Caco-2 (cell line): ENCODE measurements at regions not wholly inside any gene's neighbourhood (a gene's known extent, or its start where the extent isn't known, plus 50 kb on each side); places are given as distances from the start of the nearest gene placed in this dataset.

Experiments
- BruUV-seq: library from RNA; stranded (reverse); fragments of 400-500 nt; replicated peaks from 2 replicates; lab custom pipeline; 2021; lab: Mats Ljungman, UMichigan
- CTCF ChIA-PET: fragments of 300-600 bp; sonication (Branson Sonifier 250); formaldehyde crosslinking; loops from one replicate; lab custom pipeline; 2022; ENCODE audit warnings: antibody characterized with exemption; lab: Charles Lee
- POLR2A ChIA-PET: fragments of 300-600 bp; sonication (Branson Sonifier 250); formaldehyde crosslinking; loops from one replicate; lab custom pipeline; 2022; ENCODE audit warnings: antibody characterized with exemption; lab: Charles Lee
- DNase-seq, 2 experiments: peaks; one replicate each; pipeline versions ENCODE4 v3.0.0 to v3.0.0-alpha.2; 2020 to 2022
- H3K27me3 ChIP-seq: replicated peaks from 2 replicates; pipeline ENCODE4 v1.6.0; 2011; ENCODE audit warnings: low read length; ENCODE audit not compliant: control insufficient read depth, insufficient read depth
- H3K36me3 ChIP-seq: 2 replicates; pipeline ENCODE4 v1.5.1; 2011; ENCODE audit warnings: low read length; ENCODE audit not compliant: control insufficient read depth, insufficient read depth
- H3K4me1 ChIP-seq: fragments of 250-450 bp; sonication (Bioruptor Pico); 2 replicates; pipeline ENCODE4 v1.5.1; 2020; ENCODE audit warnings: mild to moderate bottlenecking
- H3K4me3 ChIP-seq: 2 replicates; pipeline ENCODE4 v1.5.1; 2011; ENCODE audit warnings: low read depth, mild to moderate bottlenecking, control low read depth, low read length
- H3K9me3 ChIP-seq: fragments of 250-450 bp; sonication (Bioruptor Pico); 2 replicates; pipeline ENCODE4 v1.5.1; 2020; ENCODE audit warnings: mild to moderate bottlenecking, moderate library complexity
- H3K27ac Mint-ChIP-seq: one replicate; pipeline ENCODE4 v1.8.0; 2022; ENCODE audit warnings: mixed read lengths; ENCODE audit not compliant: unreplicated experiment
- H3K27me3 Mint-ChIP-seq: one replicate; pipeline ENCODE4 v1.8.0; 2022; ENCODE audit warnings: mixed read lengths; ENCODE audit not compliant: insufficient read depth, unreplicated experiment
- H3K36me3 Mint-ChIP-seq: one replicate; pipeline ENCODE4 v1.8.0; 2022; ENCODE audit warnings: mild to moderate bottlenecking, mixed read lengths; ENCODE audit not compliant: insufficient read depth, unreplicated experiment
- H3K4me1 Mint-ChIP-seq: one replicate; pipeline ENCODE4 v1.8.0; 2022; ENCODE audit warnings: low read depth, mixed read lengths; ENCODE audit not compliant: unreplicated experiment
- H3K4me3 Mint-ChIP-seq: one replicate; pipeline ENCODE4 v1.8.0; 2022; ENCODE audit warnings: mild to moderate bottlenecking, moderate library complexity, mixed read lengths; ENCODE audit not compliant: unreplicated experiment
- H3K9me3 Mint-ChIP-seq: one replicate; pipeline ENCODE4 v1.8.0; 2022; ENCODE audit warnings: mixed read lengths; ENCODE audit not compliant: unreplicated experiment
- intact Hi-C: fragments of 100-400 bp; cut with micrococcal nuclease; formaldehyde crosslinking; loops from one replicate; pipeline ENCODE4 v1.10.0; 2022; ENCODE audit not compliant: unreplicated experiment
- TF ChIP-seq, protein P1 (sequence below), 2 experiments: fragments of 200-600 bp in 1 of 2; IDR thresholded peaks; 1 replicate in 1 of 2; 2 replicates in 1 of 2; pipeline versions ENCODE4 v1.5.1 to v1.8.0; 2011 to 2022; ENCODE audit warnings: antibody characterized with exemption in 1 of 2, control low read depth in 1 of 2, inconsistent platforms in 1 of 2, low read depth in 1 of 2, low read length in 1 of 2, mild to moderate bottlenecking in 1 of 2, moderate library complexity in 1 of 2; ENCODE audit not compliant: insufficient read depth in 1 of 2, severe bottlenecking in 1 of 2, unreplicated experiment in 1 of 2

GRCh38 chr5:89072842-89073672, 190.1 kb upstream of the MEF2C start:
- H3K27me3 Mint-ChIP-seq: peaks cover 9% of the 10 kb centered on the region
- ChIA-PET POLR2A (no interaction called here), CTCF (no interaction called here)
- Histone ChIP-seq H3K36me3 (no peaks in the 10 kb centered on the region), H3K27me3 (no peaks in the 10 kb centered on the region), H3K4me3 (no peak overlapping the region), H3K4me1 (no peaks in the 10 kb centered on the region), H3K9me3 (no peaks in the 10 kb centered on the region)
- no peaks in the 10 kb centered on the region for H3K9me3 Mint-ChIP-seq
- intact Hi-C loops: no loop called here
- TF ChIP-seq, protein P1, sequence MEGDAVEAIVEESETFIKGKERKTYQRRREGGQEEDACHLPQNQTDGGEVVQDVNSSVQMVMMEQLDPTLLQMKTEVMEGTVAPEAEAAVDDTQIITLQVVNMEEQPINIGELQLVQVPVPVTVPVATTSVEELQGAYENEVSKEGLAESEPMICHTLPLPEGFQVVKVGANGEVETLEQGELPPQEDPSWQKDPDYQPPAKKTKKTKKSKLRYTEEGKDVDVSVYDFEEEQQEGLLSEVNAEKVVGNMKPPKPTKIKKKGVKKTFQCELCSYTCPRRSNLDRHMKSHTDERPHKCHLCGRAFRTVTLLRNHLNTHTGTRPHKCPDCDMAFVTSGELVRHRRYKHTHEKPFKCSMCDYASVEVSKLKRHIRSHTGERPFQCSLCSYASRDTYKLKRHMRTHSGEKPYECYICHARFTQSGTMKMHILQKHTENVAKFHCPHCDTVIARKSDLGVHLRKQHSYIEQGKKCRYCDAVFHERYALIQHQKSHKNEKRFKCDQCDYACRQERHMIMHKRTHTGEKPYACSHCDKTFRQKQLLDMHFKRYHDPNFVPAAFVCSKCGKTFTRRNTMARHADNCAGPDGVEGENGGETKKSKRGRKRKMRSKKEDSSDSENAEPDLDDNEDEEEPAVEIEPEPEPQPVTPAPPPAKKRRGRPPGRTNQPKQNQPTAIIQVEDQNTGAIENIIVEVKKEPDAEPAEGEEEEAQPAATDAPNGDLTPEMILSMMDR (IDR thresholded peaks at IDR 0.05; ENCODE audit: insufficient read depth in 1 of 2, low read depth in 1 of 2, low read length in 1 of 2, severe bottlenecking in 1 of 2, unreplicated experiment in 1 of 2): no peak
- DNase-seq: no peak
- no peak overlapping the region for H3K4me3 Mint-ChIP-seq
- H3K4me1 Mint-ChIP-seq: no peaks in the 10 kb centered on the region
- no peak overlapping the region for H3K27ac Mint-ChIP-seq
- BruUV-seq: no TSS peak
- H3K36me3 Mint-ChIP-seq: no peaks in the 10 kb centered on the region

DNA sequence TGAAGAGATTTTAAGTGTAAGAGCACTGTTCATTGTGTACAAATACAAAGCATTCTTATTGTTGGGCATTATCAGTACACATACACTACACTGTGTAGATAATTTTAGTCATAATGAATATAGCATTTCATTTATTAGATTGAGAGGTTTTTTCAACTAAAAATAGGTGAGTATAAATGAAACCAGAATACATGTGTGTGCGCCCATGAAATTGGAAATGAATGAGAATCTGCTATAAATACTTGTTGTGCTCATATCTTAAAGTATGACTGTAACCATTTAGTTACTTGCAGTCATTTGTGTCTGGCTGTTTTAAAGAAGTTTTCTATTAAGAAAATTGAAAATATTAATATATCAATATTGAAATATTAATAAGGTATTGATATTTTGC, 189.0 kb upstream of the MEF2C start:
- H3K36me3 Mint-ChIP-seq: no peaks in the 10 kb centered on the region
- no peaks in the 10 kb centered on the region for H3K36me3 ChIP-seq
- no peaks in the 10 kb centered on the region for H3K27me3 ChIP-seq
- intact Hi-C loops: no loop called here
- no peak overlapping the region for H3K4me3 ChIP-seq
- no peak overlapping the region for H3K27ac Mint-ChIP-seq
- no TSS peak for BruUV-seq
- no peaks in the 10 kb centered on the region for H3K9me3 ChIP-seq
- DNase-seq: no peak
- H3K4me3 Mint-ChIP-seq: no peak overlapping the region
- no peaks in the 10 kb centered on the region for H3K9me3 Mint-ChIP-seq
- no peaks in the 10 kb centered on the region for H3K4me1 Mint-ChIP-seq
- TF ChIP-seq, protein P1 (IDR thresholded peaks at IDR 0.05; ENCODE audit: insufficient read depth in 1 of 2, low read depth in 1 of 2, low read length in 1 of 2, severe bottlenecking in 1 of 2, unreplicated experiment in 1 of 2): no peak
- H3K27me3 Mint-ChIP-seq: peaks cover 9% of the 10 kb centered on the region
- CTCF ChIA-PET: no interaction called here
- no peaks in the 10 kb centered on the region for H3K4me1 ChIP-seq
- POLR2A ChIA-PET: no interaction called here

- POLR2A ChIA-PET: no interaction called here
These were observed 188.3 kb upstream of the MEF2C start for GRCh38 chr5:89071101-89071940.

More at GRCh38 chr5:89071101-89071940, 188.3 kb upstream of the MEF2C start:
- no peaks in the 10 kb centered on the region for H3K36me3 ChIP-seq
- no peaks in the 10 kb centered on the region for H3K27me3 ChIP-seq
- Mint-ChIP-seq H3K27me3 (peaks cover 9% of the 10 kb centered on the region), H3K36me3 (no peaks in the 10 kb centered on the region), H3K4me3 (no peak overlapping the region), H3K27ac (no peak overlapping the region), H3K9me3 (no peaks in the 10 kb centered on the region), H3K4me1 (no peaks in the 10 kb centered on the region)
- H3K4me1 ChIP-seq: no peaks in the 10 kb centered on the region
- TF ChIP-seq, protein P1 (IDR thresholded peaks at IDR 0.05; ENCODE audit: insufficient read depth in 1 of 2, low read depth in 1 of 2, low read length in 1 of 2, severe bottlenecking in 1 of 2, unreplicated experiment in 1 of 2): no peak
- H3K9me3 ChIP-seq: no peaks in the 10 kb centered on the region
- CTCF ChIA-PET: no interaction called here
- intact Hi-C loops: no loop called here
- DNase-seq: no peak
- no peak overlapping the region for H3K4me3 ChIP-seq
- no TSS peak for BruUV-seq
